IPS DF 4.7 (cell line): ENCODE measurements at regions not wholly inside any gene's neighbourhood (a gene's known extent, or its start where the extent isn't known, plus 50 kb on each side); places are given as distances from the start of the nearest gene placed in this dataset.

ENCODE experiments used
- DNase-seq: peaks from one replicate; pipeline ENCODE4 v3.0.0-alpha.2; 2013; ENCODE audit warnings: low spot score; ENCODE audit errors: extremely low read depth

GRCh38 chr2:16321872-16322271 lies 343.8 kb downstream of the CYRIA start:
- DNase-seq: no peak

- DNase-seq: no peak
Observed at GRCh38 chr2:16321256-16321655, 344.4 kb downstream of the CYRIA start.

GRCh38 chr2:16320716-16321115 lies 344.9 kb downstream of the CYRIA start:
- DNase-seq: no peak

- no peak for DNase-seq
Observed at GRCh38 chr2:16319551-16320121, 346.0 kb downstream of the CYRIA start.

- DNase-seq: no peak
Observed at GRCh38 chr2:16318474-16319195, 347.0 kb downstream of the CYRIA start.

DNA sequence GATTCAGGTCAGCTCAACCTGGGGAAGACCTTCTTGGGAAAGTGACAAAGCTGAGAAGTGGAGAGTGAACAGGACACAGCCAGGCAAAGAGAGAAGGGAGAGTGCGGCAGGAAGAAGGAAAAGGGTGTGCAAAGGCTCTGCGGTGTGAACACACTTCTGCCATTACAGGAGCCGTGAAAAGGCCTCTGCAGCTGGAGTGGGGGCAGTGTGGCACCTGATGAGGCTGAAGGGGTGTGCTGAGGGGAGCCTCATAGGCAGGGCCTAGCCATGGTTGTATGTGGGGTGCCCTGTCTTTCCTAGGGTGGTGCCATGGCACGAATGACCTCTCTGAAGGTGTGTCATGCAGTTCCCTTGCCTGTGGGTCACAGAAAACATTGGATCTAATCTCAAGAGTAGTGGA lies 347.6 kb downstream of the CYRIA start:
- DNase-seq: no peak

GRCh38 chr2:16317211-16317830 lies 348.3 kb downstream of the CYRIA start:
- DNase-seq: no peak

DNA sequence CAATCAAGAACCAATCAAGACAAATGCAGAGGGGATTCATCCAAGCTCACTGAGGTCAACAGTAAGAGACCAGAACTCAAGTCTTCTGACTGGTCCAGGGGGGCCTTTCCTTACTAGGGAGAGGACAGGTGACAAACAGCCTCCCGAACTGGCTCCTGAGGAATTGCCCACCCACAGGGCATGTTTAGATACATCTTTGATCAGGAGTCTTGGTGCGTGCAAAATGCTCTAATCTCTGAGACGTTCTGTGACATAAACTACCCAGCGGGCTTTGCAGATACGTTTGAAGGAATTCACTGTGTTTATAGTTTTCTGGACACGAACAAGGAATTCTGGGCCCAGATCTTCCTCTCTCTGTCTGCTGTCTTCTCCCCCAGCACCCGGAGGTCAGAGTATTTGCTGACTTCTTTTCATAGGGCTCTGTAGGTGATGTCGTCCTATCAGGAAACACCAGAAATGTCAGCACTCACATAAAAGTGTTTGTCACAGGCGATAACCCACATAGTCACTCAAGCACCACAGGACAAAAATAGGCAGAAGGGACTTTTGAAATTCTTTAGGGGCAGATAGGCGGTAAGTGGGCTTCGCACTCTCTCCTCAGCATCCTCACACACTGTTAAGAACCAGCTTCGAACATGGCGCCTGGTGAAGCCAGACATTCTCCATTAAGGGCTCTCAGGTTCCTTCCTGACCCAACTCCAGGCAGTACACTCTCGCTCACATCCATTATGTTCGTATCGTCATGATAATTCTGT lies 349.0 kb downstream of the CYRIA start:
- no peak for DNase-seq

DNA sequence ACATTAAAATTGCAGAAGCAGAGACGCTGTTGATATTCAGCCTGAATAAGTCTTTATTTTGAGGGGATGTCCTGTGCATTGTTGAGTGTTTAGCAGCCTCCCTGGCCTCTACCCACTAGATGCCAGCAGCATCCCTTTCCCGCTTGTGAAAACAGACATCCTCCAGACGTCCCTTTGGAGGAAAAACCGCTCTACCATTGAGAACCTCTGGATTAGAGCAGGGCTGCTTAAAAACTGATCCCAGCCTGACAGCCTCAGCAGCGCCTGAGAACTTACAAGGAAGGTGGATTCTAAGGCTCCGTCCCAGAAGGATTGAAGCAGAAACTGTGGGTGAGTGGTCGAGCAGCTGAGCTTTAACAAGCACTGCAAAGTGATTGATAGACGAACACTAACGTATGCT lies 349.7 kb downstream of the CYRIA start:
- no peak for DNase-seq

GRCh38 chr2:16315458-16315835 lies 350.2 kb downstream of the CYRIA start:
- no peak for DNase-seq

DNA sequence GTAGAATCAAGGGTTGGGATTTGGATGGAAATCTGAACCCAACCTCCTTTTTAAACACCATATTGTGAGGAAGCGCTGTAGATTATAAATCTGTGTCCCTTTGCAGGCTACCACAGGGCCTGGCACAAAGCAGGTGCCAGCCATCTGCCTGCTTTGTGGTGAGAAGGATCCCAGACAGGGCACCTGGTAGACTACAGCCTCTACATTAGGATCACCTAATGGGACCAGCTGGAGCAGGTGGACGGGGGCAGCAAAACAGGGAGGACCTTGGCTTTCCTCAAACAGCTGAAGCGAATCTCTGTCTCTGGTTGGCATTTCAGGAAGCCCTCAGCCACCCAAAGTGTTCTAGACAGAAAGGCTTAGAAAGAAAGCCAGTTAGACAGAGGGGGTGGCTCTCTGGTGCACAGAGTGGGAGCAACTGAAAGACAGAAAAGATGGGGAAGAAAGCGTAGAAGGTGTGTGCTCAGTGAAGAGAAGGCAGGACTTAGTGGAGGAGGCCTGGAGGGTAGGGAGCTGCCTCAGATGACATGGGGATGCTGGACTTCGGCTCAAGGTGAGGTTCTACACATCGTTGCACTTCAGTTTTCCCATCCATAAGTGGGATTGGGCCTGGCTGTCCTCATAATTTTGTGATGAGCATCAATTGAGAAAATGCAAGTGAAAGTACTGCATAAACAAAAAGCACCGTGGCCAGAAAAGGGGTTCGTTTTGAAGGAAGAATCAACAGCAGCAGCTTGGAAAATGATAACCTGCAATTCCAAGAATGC lies 350.8 kb downstream of the CYRIA start:
- DNase-seq: no peak

DNA sequence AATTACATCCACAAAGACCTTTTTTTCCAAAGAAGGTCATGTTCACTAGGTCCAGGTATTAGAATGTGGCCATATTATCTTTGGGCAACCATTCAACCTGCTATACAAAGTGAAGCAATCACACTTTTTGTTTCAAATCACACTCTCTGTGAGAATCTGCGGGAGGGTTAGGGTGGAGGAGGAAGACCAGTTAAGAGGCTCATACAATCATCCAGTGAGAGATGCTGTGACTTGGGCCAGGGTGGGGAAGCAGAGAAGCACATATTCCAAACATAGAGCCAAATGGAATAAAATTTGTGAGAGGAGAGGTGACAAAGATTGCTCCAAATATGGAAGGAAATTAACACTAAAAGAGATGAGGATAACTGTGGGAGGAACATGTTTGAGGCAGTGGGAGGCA lies 351.6 kb downstream of the CYRIA start:
- no peak for DNase-seq

- no peak for DNase-seq
Observed at GRCh38 chr2:16313235-16313975, 352.2 kb downstream of the CYRIA start.

DNA sequence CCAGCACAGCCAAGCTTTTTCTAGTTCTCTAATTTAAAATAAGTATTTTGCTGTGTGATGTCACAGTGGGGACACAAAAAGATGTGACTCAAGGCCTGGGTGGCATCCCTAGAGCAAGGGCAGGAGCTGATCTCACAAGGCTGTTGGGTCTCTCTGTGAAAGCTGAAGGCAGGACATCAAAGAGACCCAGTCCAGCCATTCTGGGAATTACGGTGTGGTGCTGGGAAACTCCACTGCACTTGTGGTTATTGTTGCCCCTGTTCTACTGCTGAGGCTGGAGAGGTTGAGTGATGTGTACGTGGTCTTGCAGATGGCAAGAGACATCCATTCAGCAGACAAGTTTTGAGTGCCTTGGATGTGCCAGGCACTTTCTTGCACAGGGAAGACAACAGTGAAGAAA lies 352.9 kb downstream of the CYRIA start:
- DNase-seq: no peak

- DNase-seq: no peak
Observed at GRCh38 chr2:16311521-16312440, 353.9 kb downstream of the CYRIA start.

- DNase-seq: no peak
Observed at GRCh38 chr2:16308816-16309215, 356.8 kb downstream of the CYRIA start.

- no peak for DNase-seq
Observed at GRCh38 chr2:16304876-16305590, 360.6 kb downstream of the CYRIA start.

GRCh38 chr2:16303761-16304160 lies 361.9 kb downstream of the CYRIA start:
- DNase-seq: no peak

GRCh38 chr2:16303273-16303577 lies 362.4 kb downstream of the CYRIA start:
- DNase-seq: no peak
